SJSA1 (cell line): ENCODE measurements at regions not wholly inside any gene's neighbourhood (a gene's known extent, or its start where the extent isn't known, plus 50 kb on each side); places are given as distances from the start of the nearest gene placed in this dataset.

Experiments
- DNase-seq, 2 experiments: peaks; one replicate each; pipeline ENCODE4 v3.0.0-alpha.2; 2015 to 2020; ENCODE audit warnings: low spot score in 2 of 2, low read depth in 1 of 2
- H3K27ac ChIP-seq: fragments of 250-450 bp; sonication (Bioruptor Pico); 2 replicates; pipeline ENCODE4 v1.5.1; 2020; ENCODE audit warnings: mild to moderate bottlenecking, moderate library complexity
- H3K27me3 ChIP-seq: fragments of 250-450 bp; sonication (Bioruptor Pico); replicated peaks from 2 replicates; pipeline ENCODE4 v1.5.1; 2020; ENCODE audit warnings: mild to moderate bottlenecking, moderate library complexity
- H3K36me3 ChIP-seq: fragments of 250-450 bp; sonication (Bioruptor Pico); 2 replicates; pipeline ENCODE4 v1.5.1; 2020; ENCODE audit warnings: mild to moderate bottlenecking
- H3K4me1 ChIP-seq: fragments of 250-450 bp; sonication (Bioruptor Pico); replicated peaks from 2 replicates; pipeline ENCODE4 v1.6.1; 2021; ENCODE audit warnings: mild to moderate bottlenecking
- H3K4me3 ChIP-seq: fragments of 250-450 bp; sonication (Bioruptor Pico); 2 replicates; pipeline ENCODE4 v1.5.1; 2020; ENCODE audit warnings: mild to moderate bottlenecking
- H3K9me3 ChIP-seq: fragments of 250-450 bp; sonication (Bioruptor Pico); replicated peaks from 2 replicates; pipeline ENCODE4 v1.5.1; 2020; ENCODE audit warnings: mild to moderate bottlenecking

- Histone ChIP-seq H3K4me1 (no peaks in the 10 kb centered on the region), H3K9me3 (peaks cover under 1% of the 10 kb centered on the region; the same call in 1 of the 2 replicates), H3K4me3 (no peak overlapping the region), H3K27me3 (no peaks in the 10 kb centered on the region), H3K36me3 (no peaks in the 10 kb centered on the region), H3K27ac (no peak overlapping the region)
- DNase-seq: no peak
These were observed 624.3 kb upstream of the BRINP3 start for GRCh38 chr1:191101960-191102359.

- DNase-seq: no peak
- H3K36me3 ChIP-seq: no peaks in the 10 kb centered on the region
- H3K27ac ChIP-seq: no peak overlapping the region
- H3K27me3 ChIP-seq: no peaks in the 10 kb centered on the region
- H3K4me3 ChIP-seq: no peak overlapping the region
- peaks cover 3% of the 10 kb centered on the region; the same call in 1 of the 2 replicates for H3K9me3 ChIP-seq
- no peaks in the 10 kb centered on the region for H3K4me1 ChIP-seq
These were observed 648.3 kb upstream of the BRINP3 start for GRCh38 chr1:191125950-191126349.

GRCh38 chr1:191134796-191135195, 657.1 kb upstream of the BRINP3 start:
- no peak overlapping the region for H3K4me3 ChIP-seq
- H3K27me3 ChIP-seq: no peaks in the 10 kb centered on the region
- no peak for DNase-seq
- H3K27ac ChIP-seq: no peak overlapping the region
- H3K36me3 ChIP-seq: no peaks in the 10 kb centered on the region
- H3K9me3 ChIP-seq: peaks cover 5% of the 10 kb centered on the region; the same call in 1 of the 2 replicates
- H3K4me1 ChIP-seq: no peaks in the 10 kb centered on the region

GRCh38 chr1:191140038-191140437, 662.4 kb upstream of the BRINP3 start:
- no peaks in the 10 kb centered on the region for H3K4me1 ChIP-seq
- H3K27ac ChIP-seq: no peak overlapping the region
- H3K36me3 ChIP-seq: no peaks in the 10 kb centered on the region
- 0 out of 2 replicates have a peak, but pooled peaks cover 2% of the 10 kb centered on the region for H3K9me3 ChIP-seq
- H3K4me3 ChIP-seq: no peak overlapping the region
- no peak for DNase-seq
- no peaks in the 10 kb centered on the region for H3K27me3 ChIP-seq

- Histone ChIP-seq H3K4me1 (no peaks in the 10 kb centered on the region), H3K4me3 (no peak overlapping the region), H3K27ac (no peak overlapping the region), H3K9me3 (no peaks in the 10 kb centered on the region), H3K27me3 (no peaks in the 10 kb centered on the region), H3K36me3 (no peaks in the 10 kb centered on the region)
- no peak for DNase-seq
These were observed 665.1 kb upstream of the BRINP3 start for GRCh38 chr1:191142748-191143147.

- no peaks in the 10 kb centered on the region for H3K4me1 ChIP-seq
- DNase-seq: no peak
- H3K4me3 ChIP-seq: no peak overlapping the region
- H3K36me3 ChIP-seq: no peaks in the 10 kb centered on the region
- no peak overlapping the region for H3K27ac ChIP-seq
- 0 out of 2 replicates have a peak, but pooled peaks cover 3% of the 10 kb centered on the region for H3K9me3 ChIP-seq
- no peaks in the 10 kb centered on the region for H3K27me3 ChIP-seq
These were observed 668.2 kb upstream of the BRINP3 start for GRCh38 chr1:191145834-191146233.

- H3K27me3 ChIP-seq: no peaks in the 10 kb centered on the region
- H3K27ac ChIP-seq: no peak overlapping the region
- H3K4me3 ChIP-seq: no peak overlapping the region
- no peaks in the 10 kb centered on the region for H3K36me3 ChIP-seq
- DNase-seq: peak in 1 of 2 experiments; percentile 36
- H3K9me3 ChIP-seq: 0 out of 2 replicates have a peak, but pooled peaks cover 6% of the 10 kb centered on the region
- H3K4me1 ChIP-seq: no peaks in the 10 kb centered on the region
These were observed 673.7 kb upstream of the BRINP3 start for GRCh38 chr1:191151321-191151807.

- H3K27ac ChIP-seq: no peak overlapping the region
- H3K4me1 ChIP-seq: no peaks in the 10 kb centered on the region
- no peaks in the 10 kb centered on the region for H3K36me3 ChIP-seq
- no peaks in the 10 kb centered on the region for H3K27me3 ChIP-seq
- DNase-seq: no peak
- peaks cover 6% of the 10 kb centered on the region; the same call in 1 of the 2 replicates for H3K9me3 ChIP-seq
- H3K4me3 ChIP-seq: no peak overlapping the region
These were observed 675.1 kb upstream of the BRINP3 start for GRCh38 chr1:191152776-191153175.

- Histone ChIP-seq H3K27ac (no peak overlapping the region), H3K9me3 (peaks cover 2% of the 10 kb centered on the region; the same call in 1 of the 2 replicates), H3K36me3 (no peaks in the 10 kb centered on the region), H3K27me3 (no peaks in the 10 kb centered on the region), H3K4me1 (no peaks in the 10 kb centered on the region), H3K4me3 (no peak overlapping the region)
- DNase-seq: no peak
These were observed 677.5 kb upstream of the BRINP3 start for GRCh38 chr1:191155178-191155577.

GRCh38 chr1:191160837-191161236, 683.2 kb upstream of the BRINP3 start:
- Histone ChIP-seq H3K9me3 (no peaks in the 10 kb centered on the region; the same call in 1 of the 2 replicates), H3K36me3 (no peaks in the 10 kb centered on the region), H3K4me1 (no peaks in the 10 kb centered on the region), H3K27ac (no peak overlapping the region), H3K27me3 (no peaks in the 10 kb centered on the region), H3K4me3 (no peak overlapping the region)
- no peak for DNase-seq

GRCh38 chr1:191162762-191163161, 685.1 kb upstream of the BRINP3 start:
- no peaks in the 10 kb centered on the region for H3K4me1 ChIP-seq
- no peak overlapping the region for H3K27ac ChIP-seq
- H3K27me3 ChIP-seq: no peaks in the 10 kb centered on the region
- H3K4me3 ChIP-seq: no peak overlapping the region
- H3K9me3 ChIP-seq: no peaks in the 10 kb centered on the region; the same call in 1 of the 2 replicates
- no peak for DNase-seq
- H3K36me3 ChIP-seq: no peaks in the 10 kb centered on the region

GRCh38 chr1:191163621-191164020, 686.0 kb upstream of the BRINP3 start:
- no peak overlapping the region for H3K4me3 ChIP-seq
- no peak overlapping the region for H3K27ac ChIP-seq
- H3K9me3 ChIP-seq: no peaks in the 10 kb centered on the region; the same call in 1 of the 2 replicates
- H3K36me3 ChIP-seq: no peaks in the 10 kb centered on the region
- H3K27me3 ChIP-seq: no peaks in the 10 kb centered on the region
- DNase-seq: no peak
- H3K4me1 ChIP-seq: no peaks in the 10 kb centered on the region

GRCh38 chr1:191174298-191174697, 696.6 kb upstream of the BRINP3 start:
- Histone ChIP-seq H3K27ac (no peak overlapping the region), H3K36me3 (no peaks in the 10 kb centered on the region), H3K27me3 (no peaks in the 10 kb centered on the region), H3K4me3 (no peak overlapping the region), H3K9me3 (no peaks in the 10 kb centered on the region), H3K4me1 (no peaks in the 10 kb centered on the region)
- DNase-seq: no peak

GRCh38 chr1:191176131-191176530, 698.5 kb upstream of the BRINP3 start:
- no peaks in the 10 kb centered on the region for H3K36me3 ChIP-seq
- H3K4me1 ChIP-seq: no peaks in the 10 kb centered on the region
- H3K9me3 ChIP-seq: no peaks in the 10 kb centered on the region
- DNase-seq: no peak
- no peaks in the 10 kb centered on the region for H3K27me3 ChIP-seq
- no peak overlapping the region for H3K27ac ChIP-seq
- H3K4me3 ChIP-seq: no peak overlapping the region
